HG03060 (cell line): ENCODE measurements at regions not wholly inside any gene's neighbourhood (a gene's known extent, or its start where the extent isn't known, plus 50 kb on each side); places are given as distances from the start of the nearest gene placed in this dataset.
A peak's percentile ranks its signal among the peaks of the same experiment; 100 is the strongest.
"Not testable (repeated sequence)": the region's sequence is repeated elsewhere in the genome, so short reads cannot be mapped to it uniquely, and the experiment has no call there.

Experiments
- ATAC-seq: cut with Tn5 transposase; IDR thresholded peaks from one replicate; pipeline ENCODE4 v1.9.1; 2021; ENCODE audit warnings: low read depth, moderate number of reproducible peaks; ENCODE audit not compliant: unreplicated experiment

DNA sequence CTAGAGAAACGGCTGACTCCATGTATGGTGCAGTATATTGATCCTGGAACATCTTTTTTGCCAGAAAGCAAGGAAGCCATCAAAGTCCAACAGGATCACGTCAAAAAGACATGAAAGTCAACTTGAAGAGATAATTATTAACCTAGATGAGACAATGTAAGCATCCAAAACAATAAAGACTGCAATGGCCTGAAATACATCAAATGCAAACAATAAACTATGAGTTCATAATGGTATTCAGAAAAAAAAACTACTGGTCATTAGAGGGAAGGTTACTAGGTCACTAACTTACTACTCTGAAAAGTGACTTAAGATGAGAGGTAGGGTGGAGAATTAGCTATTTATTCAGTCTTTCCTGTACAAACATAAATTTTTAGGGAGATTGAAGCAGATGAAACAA, 75.3 kb upstream of the OR4F16 start:
- ATAC-seq, result not testable (repeated sequence)

- ATAC-seq, result not testable (repeated sequence)
Measured at GRCh38 chr1:771449-771848, 85.0 kb upstream of the OR4F16 start.

DNA sequence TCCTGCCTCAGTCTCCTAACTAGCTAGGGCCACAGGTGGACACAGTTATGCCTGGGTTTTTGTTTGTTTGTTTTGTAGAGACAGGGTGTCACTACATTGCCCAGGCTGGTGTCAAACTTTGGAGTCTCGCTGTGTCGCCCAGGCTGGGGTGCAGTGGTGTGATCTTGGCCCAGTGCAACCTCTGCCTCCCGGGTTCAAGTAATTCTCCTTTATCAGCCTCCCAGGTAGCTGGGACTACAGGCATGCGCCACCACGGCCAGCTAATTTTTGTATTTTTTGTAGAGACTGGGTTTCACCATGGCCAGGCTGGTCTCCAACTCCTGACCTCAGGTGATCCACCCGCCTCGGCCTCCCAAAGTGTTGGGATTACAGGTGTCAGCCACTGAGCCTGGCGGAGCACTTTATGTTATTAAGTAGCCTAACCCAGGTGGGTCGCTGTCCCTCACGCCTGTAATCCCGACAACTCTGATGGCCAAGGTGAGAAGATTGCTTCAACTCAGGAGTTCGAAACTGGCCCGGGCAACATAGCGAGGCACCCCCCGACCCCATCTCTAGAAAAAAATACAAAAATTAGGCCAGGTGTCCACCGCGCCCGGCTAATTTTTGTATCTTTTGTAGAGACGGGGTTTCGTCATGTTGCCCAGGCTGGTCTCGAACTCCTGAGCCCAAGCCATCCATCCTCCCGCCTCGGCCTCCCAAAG, 91.2 kb upstream of the OR4F16 start:
- not testable (repeated sequence) for ATAC-seq

GRCh38 chr1:778451-779278, 92.2 kb upstream of the OR4F16 start:
- peak; percentile 97 for ATAC-seq

DNA sequence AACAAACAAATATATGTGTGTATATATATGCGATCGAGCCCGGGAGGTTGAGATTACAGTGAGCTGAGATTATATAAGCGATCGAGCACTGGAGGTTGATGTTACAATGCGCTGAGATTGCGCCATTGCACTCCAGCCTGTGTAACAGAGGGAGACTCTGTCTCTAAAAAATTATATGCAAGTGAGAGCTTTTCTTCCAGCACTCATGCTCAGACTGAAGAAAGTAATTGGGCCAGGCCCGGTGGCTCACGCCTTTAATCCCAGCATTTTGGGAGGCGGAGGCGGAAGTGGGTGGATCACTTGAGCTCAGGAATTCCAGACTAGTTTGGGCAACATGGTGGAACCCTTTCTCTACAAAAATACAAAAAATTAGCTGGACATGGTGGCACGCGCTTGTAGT, 93.2 kb upstream of the OR4F16 start:
- ATAC-seq, result not testable (repeated sequence)

DNA sequence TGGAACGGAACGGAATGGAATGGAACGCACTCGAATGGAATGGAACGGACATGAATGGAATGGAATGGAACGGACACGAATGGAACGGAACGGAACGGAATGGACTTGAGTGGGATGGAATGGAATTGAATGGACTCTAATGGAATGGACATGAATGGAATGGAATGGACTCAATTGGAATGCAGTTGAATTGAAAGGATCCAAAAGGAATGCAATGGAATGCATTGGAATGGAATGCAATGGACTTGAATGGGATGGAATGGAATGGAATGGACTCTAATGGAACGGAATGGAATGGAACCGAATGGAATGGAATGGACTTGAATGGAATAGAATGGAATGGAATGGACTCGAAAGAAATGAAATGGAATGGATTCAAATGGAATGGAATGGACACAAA, 102.4 kb upstream of the OR4F16 start:
- ATAC-seq, result no peak

DNA sequence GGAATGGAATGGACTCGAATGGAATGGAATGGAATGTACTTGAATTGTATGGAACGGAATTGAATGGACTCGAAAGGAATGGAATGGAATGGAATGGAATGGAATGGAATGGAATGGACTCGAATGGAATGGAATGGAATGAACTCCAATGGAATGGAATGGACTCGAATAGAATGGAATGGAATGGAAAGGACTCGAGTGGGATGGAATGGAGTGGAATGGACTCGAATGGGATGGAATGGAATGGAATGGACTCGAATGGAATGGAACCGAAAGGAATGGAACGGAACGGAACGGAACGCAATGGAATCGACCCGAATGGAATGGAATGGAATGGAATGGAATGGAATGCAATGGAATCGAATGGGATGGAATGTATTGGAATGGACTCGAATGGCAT, 103.2 kb upstream of the OR4F16 start:
- not testable (repeated sequence) for ATAC-seq

DNA sequence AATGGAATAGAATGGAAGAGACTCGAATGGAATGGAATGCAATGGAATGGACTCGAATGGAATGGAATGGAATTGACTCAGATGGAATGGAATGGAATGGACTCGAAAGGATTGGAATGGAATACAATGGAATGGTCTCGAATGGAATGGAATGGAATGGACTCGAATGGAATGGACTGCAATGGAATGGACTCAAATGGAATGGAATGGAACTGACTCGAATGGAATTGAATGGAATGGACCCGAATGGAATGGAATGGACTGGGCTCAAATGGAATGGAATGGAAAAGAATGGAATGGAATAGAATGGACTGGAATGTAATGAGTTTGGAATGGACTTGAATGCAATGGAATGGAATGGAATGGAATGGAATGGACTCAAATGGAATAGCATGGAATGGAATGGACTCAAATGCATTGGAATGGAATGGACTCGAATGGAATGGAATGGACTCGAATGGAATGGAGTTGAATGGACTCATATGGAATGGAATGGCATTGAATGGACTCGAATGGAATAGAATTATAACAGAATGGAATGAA, 104.0 kb upstream of the OR4F16 start:
- ATAC-seq, result not testable (repeated sequence)

GRCh38 chr1:794310-794709, 107.9 kb upstream of the OR4F16 start:
- ATAC-seq, result not testable (repeated sequence)

- not testable (repeated sequence) for ATAC-seq
Measured at GRCh38 chr1:794918-795584, 108.6 kb upstream of the OR4F16 start.

GRCh38 chr1:797649-798048, 111.2 kb upstream of the OR4F16 start:
- ATAC-seq, result not testable (repeated sequence)

- not testable (repeated sequence) for ATAC-seq
Measured at GRCh38 chr1:800397-800796, 113.9 kb upstream of the OR4F16 start.

DNA sequence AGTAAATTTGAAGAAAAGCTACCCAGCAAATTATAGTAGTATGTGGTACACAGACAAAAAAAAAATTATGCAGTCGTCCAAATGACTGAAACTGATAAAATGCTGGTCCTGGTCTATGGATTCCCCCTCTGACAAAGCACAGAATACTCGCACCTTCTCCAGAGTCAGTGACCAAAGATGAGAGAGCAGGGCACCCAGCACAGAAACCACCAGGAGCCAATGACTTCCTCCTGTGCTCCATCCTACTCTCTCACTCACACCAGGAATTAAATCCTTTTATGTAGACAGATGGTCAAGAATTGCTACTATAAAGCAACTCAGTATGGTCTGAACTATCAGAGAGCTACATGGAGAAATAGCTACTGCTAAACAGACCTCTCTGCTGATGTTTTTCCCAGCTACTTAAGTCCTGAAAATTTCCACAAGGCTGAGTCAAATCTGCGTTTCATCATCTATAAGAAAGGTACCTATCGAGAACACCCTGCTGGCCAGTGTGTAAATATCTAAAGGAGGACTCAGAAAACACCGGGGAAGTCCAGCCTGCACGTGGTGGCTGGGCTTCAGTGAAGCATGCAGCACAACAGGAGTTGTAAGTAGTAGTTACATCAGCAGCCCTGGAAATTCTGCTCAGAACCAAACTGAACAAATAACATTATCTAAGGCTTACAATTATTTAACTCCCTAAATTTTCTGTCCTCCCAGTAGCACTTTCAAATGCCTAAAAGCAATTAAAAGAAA, 118.1 kb upstream of the OR4F16 start:
- not testable (repeated sequence) for ATAC-seq

GRCh38 chr1:805310-805709, 118.4 kb upstream of the SAMD11 start:
- ATAC-seq, result not testable (repeated sequence)

GRCh38 chr1:807066-807465, 116.7 kb upstream of the SAMD11 start:
- not testable (repeated sequence) for ATAC-seq

- not testable (repeated sequence) for ATAC-seq
Measured at GRCh38 chr1:807699-808390, 115.9 kb upstream of the SAMD11 start.

- not testable (repeated sequence) for ATAC-seq
Measured at GRCh38 chr1:810949-811348, 112.8 kb upstream of the SAMD11 start.

GRCh38 chr1:812535-813127, 111.1 kb upstream of the SAMD11 start:
- not testable (repeated sequence) for ATAC-seq

GRCh38 chr1:814543-814942, 109.2 kb upstream of the SAMD11 start:
- ATAC-seq, result not testable (repeated sequence)
